ENCODE measurements at regions not wholly inside any gene's neighbourhood (a gene's known extent, or its start where the extent isn't known, plus 50 kb on each side); places are given as distances from the start of the nearest gene placed in this dataset.

DNA sequence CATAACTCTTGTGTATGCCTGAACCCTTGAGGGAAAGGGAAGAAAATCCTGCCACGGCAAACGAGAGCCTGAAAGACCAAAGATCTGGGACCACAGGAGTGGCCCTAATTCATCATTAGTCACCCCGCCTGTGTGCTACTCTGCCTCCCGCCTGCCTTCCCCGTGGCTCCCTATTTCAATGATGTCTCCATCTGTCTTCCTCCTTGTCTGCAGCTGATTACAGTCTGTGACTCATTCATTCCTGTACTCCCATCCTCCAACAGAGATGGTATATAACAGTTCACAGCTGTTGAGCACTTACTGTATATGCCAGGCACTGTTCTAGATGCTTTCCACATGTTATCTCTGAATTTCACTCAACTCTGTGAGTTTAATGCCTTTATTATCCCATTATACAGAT, 96.6 kb downstream of the SEC16B start:
- intact Hi-C loops (cut with micrococcal nuclease): no loop called here
- ATAC-seq: no peak; the same call in 1 of the 2 replicates

DNA sequence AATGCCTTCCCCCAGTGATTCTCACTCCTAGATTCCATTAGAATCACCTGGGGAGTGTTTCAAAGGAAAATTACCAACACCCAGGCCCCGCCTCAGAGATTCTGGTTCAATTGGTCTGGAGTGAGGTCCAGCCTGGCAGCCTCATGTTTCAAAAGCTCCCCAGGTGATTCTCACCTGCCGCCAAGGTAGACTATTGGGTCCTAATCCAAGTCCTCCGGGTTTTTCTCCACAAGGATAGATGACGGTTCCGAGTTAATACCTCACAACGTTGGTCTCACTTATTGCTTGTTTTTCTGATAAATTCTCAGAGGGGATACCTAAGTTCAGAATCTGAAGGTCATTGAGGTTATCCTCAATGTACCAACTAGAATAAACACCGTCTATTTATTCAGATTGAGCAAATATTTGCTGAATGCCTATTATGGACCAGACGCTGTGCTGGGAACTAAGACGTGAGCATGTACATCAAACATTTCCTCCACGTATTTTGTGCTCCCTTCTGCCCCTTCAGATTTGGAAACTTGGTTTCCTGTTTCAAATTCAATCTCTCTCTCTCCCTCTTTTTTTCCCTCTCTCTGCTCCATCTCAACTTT, 97.5 kb downstream of the SEC16B start:
- no peak overlapping the region for H3K4me3 ChIP-seq (ENCODE audit: low read length)
- H3K27ac ChIP-seq (ENCODE audit: low read length): no peak overlapping the region
- no TSS peak for BruUV-seq (replicated peaks)
- no peaks in the 10 kb centered on the region for H3K36me3 ChIP-seq (ENCODE audit: low read depth, low read length)
- ATAC-seq (no peak), DNase-seq (no peak)
- no peak overlapping the region for H3K9ac ChIP-seq (ENCODE audit: low read length)
- no peaks in the 10 kb centered on the region for H4K20me1 ChIP-seq (ENCODE audit: low read length)
- ChIA-PET POLR2A (ENCODE audit: unreplicated experiment) (no interaction called here), CTCF (no interaction called here)
- H2AFZ ChIP-seq (ENCODE audit: low read length): no peak overlapping the region
- TF ChIP-seq, protein P1, sequence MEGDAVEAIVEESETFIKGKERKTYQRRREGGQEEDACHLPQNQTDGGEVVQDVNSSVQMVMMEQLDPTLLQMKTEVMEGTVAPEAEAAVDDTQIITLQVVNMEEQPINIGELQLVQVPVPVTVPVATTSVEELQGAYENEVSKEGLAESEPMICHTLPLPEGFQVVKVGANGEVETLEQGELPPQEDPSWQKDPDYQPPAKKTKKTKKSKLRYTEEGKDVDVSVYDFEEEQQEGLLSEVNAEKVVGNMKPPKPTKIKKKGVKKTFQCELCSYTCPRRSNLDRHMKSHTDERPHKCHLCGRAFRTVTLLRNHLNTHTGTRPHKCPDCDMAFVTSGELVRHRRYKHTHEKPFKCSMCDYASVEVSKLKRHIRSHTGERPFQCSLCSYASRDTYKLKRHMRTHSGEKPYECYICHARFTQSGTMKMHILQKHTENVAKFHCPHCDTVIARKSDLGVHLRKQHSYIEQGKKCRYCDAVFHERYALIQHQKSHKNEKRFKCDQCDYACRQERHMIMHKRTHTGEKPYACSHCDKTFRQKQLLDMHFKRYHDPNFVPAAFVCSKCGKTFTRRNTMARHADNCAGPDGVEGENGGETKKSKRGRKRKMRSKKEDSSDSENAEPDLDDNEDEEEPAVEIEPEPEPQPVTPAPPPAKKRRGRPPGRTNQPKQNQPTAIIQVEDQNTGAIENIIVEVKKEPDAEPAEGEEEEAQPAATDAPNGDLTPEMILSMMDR (conservative IDR thresholded peaks at IDR 0.05; ENCODE audit: low read depth, low read length): no peak
- TF ChIP-seq EZH2 (IDR thresholded peaks at IDR 0.05; ENCODE audit: low read length, unreplicated experiment): no peak
- no peak for TF ChIP-seq EZH2phosphoT487 (IDR thresholded peaks at IDR 0.05; ENCODE audit: borderline replicate concordance, low read length)
- no peaks in the 10 kb centered on the region for H3F3A ChIP-seq (ENCODE audit: low read length, unreplicated experiment)
- no peaks in the 10 kb centered on the region for H3K79me2 ChIP-seq (ENCODE audit: low read length)
- intact Hi-C loops (cut with micrococcal nuclease): no loop called here
- no peaks in the 10 kb centered on the region for H3K4me1 ChIP-seq (ENCODE audit: insufficient read depth, low read length)
- H3K4me2 ChIP-seq (ENCODE audit: low read length): no peak overlapping the region
- peaks cover 10% of the 10 kb centered on the region; the same call in 1 of the 2 replicates for H3K27me3 ChIP-seq (ENCODE audit: low read length)
- no peaks in the 10 kb centered on the region for H3K9me3 ChIP-seq (ENCODE audit: low read length)
- no peaks in the 10 kb centered on the region for H3K9me2 ChIP-seq (replicated peaks; ENCODE audit: low read length)

More for the DNA sequence above, 96.6 kb downstream of the SEC16B start:
- DNase-seq: peak; percentile 31
- POLR2A ChIA-PET (ENCODE audit: unreplicated experiment): no interaction called here
- CTCF ChIA-PET: no interaction called here
- H3K27me3 ChIP-seq (ENCODE audit: low read length): peaks cover 10% of the 10 kb centered on the region; the same call in 1 of the 2 replicates
- H3K36me3 ChIP-seq (ENCODE audit: low read depth, low read length): no peaks in the 10 kb centered on the region
- no peak overlapping the region for H3K4me3 ChIP-seq (ENCODE audit: low read length)
- H3K4me1 ChIP-seq (ENCODE audit: insufficient read depth, low read length): no peaks in the 10 kb centered on the region
- no peaks in the 10 kb centered on the region for H3K9me3 ChIP-seq (ENCODE audit: low read length)
- H3K27ac ChIP-seq (ENCODE audit: low read length): no peak overlapping the region
- no peak overlapping the region for H2AFZ ChIP-seq (ENCODE audit: low read length)
- no peak overlapping the region for H3K4me2 ChIP-seq (ENCODE audit: low read length)
- no peaks in the 10 kb centered on the region for H4K20me1 ChIP-seq (ENCODE audit: low read length)
- no peaks in the 10 kb centered on the region for H3K9me2 ChIP-seq (replicated peaks; ENCODE audit: low read length)
- no peak for TF ChIP-seq EZH2 (IDR thresholded peaks at IDR 0.05; ENCODE audit: low read length, unreplicated experiment)
- no peak overlapping the region for H3K9ac ChIP-seq (ENCODE audit: low read length)
- no peaks in the 10 kb centered on the region for H3F3A ChIP-seq (ENCODE audit: low read length, unreplicated experiment)
- H3K79me2 ChIP-seq (ENCODE audit: low read length): no peaks in the 10 kb centered on the region
- no TSS peak for BruUV-seq (replicated peaks)

DNA sequence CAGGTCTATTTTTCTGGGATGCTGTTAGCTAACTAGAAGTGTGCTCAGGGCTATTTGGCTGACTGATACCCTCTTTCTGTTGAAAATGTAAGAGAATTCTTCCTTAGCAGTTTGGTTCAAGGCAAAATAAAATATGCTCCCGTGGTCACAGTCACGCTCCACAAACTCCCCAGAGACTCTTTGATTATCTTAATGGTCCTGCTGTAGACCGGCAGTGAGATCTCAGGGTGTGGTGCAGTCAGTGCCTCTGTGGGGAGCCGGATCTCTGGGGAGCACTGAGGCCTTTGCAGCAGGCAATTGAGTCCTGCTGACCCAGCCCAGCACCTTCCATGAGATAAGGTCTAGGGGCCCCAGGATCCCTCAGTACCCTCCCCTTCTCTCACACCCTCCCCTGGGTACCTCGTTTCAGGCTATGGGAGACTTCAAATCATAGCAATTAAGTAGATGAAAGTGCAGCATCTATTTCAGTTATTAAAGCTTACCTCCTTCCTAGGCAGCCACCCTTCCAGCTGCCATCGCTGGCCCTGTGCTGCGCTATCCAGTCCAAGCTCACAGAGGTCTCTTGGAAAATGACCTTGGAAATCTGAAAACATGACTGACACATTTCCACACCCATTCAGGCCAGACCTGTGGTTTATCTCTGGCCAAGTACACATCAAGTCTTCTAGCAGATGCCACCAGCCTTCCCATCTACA, 98.1 kb downstream of the SEC16B start:
- no peaks in the 10 kb centered on the region for H3K9me3 ChIP-seq (ENCODE audit: low read length)
- no peaks in the 10 kb centered on the region for H3K4me1 ChIP-seq (ENCODE audit: insufficient read depth, low read length)
- no peak overlapping the region for H3K27ac ChIP-seq (ENCODE audit: low read length)
- H3K9ac ChIP-seq (ENCODE audit: low read length): no peak overlapping the region
- H4K20me1 ChIP-seq (ENCODE audit: low read length): no peaks in the 10 kb centered on the region
- ChIA-PET POLR2A (ENCODE audit: unreplicated experiment) (no interaction called here), CTCF (no interaction called here)
- BruUV-seq (replicated peaks): no TSS peak
- DNase-seq (no peak), ATAC-seq (no peak)
- intact Hi-C loops (cut with micrococcal nuclease): no loop called here
- H3K4me2 ChIP-seq (ENCODE audit: low read length): no peak overlapping the region
- TF ChIP-seq EZH2phosphoT487 (IDR thresholded peaks at IDR 0.05; ENCODE audit: borderline replicate concordance, low read length): no peak
- TF ChIP-seq, protein P1 (conservative IDR thresholded peaks at IDR 0.05; ENCODE audit: low read depth, low read length): no peak
- no peak for TF ChIP-seq EZH2 (IDR thresholded peaks at IDR 0.05; ENCODE audit: low read length, unreplicated experiment)
- H3F3A ChIP-seq (ENCODE audit: low read length, unreplicated experiment): no peaks in the 10 kb centered on the region
- no peak overlapping the region for H3K4me3 ChIP-seq (ENCODE audit: low read length)
- no peaks in the 10 kb centered on the region for H3K36me3 ChIP-seq (ENCODE audit: low read depth, low read length)
- H2AFZ ChIP-seq (ENCODE audit: low read length): no peak overlapping the region
- H3K9me2 ChIP-seq (replicated peaks; ENCODE audit: low read length): no peaks in the 10 kb centered on the region
- H3K27me3 ChIP-seq (ENCODE audit: low read length): peaks cover 10% of the 10 kb centered on the region; the same call in 1 of the 2 replicates
- H3K79me2 ChIP-seq (ENCODE audit: low read length): no peaks in the 10 kb centered on the region

All from PC-3 (cell line).